ENCODE measurements at regions not wholly inside any gene's neighbourhood (a gene's known extent, or its start where the extent isn't known, plus 50 kb on each side); places are given as distances from the start of the nearest gene placed in this dataset.

- Histone ChIP-seq H3K79me1 (ENCODE audit: low read length) (no peaks in the 10 kb centered on the region), H3K23ac (ENCODE audit: low read length) (no peak overlapping the region), H3K79me2 (ENCODE audit: control insufficient read depth, insufficient read depth, low read length) (no peaks in the 10 kb centered on the region), H4K8ac (ENCODE audit: low read depth, low read length) (no peak overlapping the region), H3K4ac (ENCODE audit: low read depth, low read length) (no peak overlapping the region), H3K27ac (ENCODE audit: low read depth, low read length) (no peak overlapping the region), H3K36me3 (ENCODE audit: control insufficient read depth, insufficient read depth, low read length) (no peaks in the 10 kb centered on the region), H3K9ac (ENCODE audit: low read length) (no peak overlapping the region), H2BK15ac (replicated peaks; ENCODE audit: low read depth) (no peak overlapping the region), H4K5ac (ENCODE audit: low read length) (no peak overlapping the region), H2BK120ac (ENCODE audit: low read depth, low read length) (no peak overlapping the region), H3K18ac (ENCODE audit: low read length) (no peak overlapping the region), H2AK5ac (ENCODE audit: low read length) (no peak overlapping the region), H2BK5ac (ENCODE audit: low read length) (no peak overlapping the region), H3K4me1 (ENCODE audit: control insufficient read depth, low read depth, low read length) (peaks cover 7% of the 10 kb centered on the region), H3K27me3 (ENCODE audit: insufficient read depth, low read length, poor library complexity) (no peaks in the 10 kb centered on the region), H3K56ac (ENCODE audit: low read length) (peak overlapping the region; percentile 47), H3K4me3 (ENCODE audit: low read length) (no peak overlapping the region), H3K4me2 (ENCODE audit: low read length) (no peak overlapping the region)
- no peak for DNase-seq
- WGBS (ENCODE audit: extremely low coverage, insufficient coverage, low lambda C conversion rate) = 100% methylated on average over 2 of the region's 9 CpGs
Observed at GRCh38 chr10:10294184-10294880, 723.3 kb upstream of the CELF2 start.

- Histone ChIP-seq H3K4ac (ENCODE audit: low read depth, low read length) (no peak overlapping the region), H3K79me1 (ENCODE audit: low read length) (no peaks in the 10 kb centered on the region), H3K56ac (ENCODE audit: low read length) (peak overlapping the region; percentile 47), H3K9ac (ENCODE audit: low read length) (no peak overlapping the region), H3K4me1 (ENCODE audit: control insufficient read depth, low read depth, low read length) (peaks cover 7% of the 10 kb centered on the region), H3K27ac (ENCODE audit: low read depth, low read length) (no peak overlapping the region), H2BK120ac (ENCODE audit: low read depth, low read length) (no peak overlapping the region), H3K4me3 (ENCODE audit: low read length) (no peak overlapping the region), H3K23ac (ENCODE audit: low read length) (no peak overlapping the region), H3K27me3 (ENCODE audit: insufficient read depth, low read length, poor library complexity) (no peaks in the 10 kb centered on the region), H3K79me2 (ENCODE audit: control insufficient read depth, insufficient read depth, low read length) (no peaks in the 10 kb centered on the region), H2AK5ac (ENCODE audit: low read length) (no peak overlapping the region), H2BK5ac (ENCODE audit: low read length) (no peak overlapping the region), H4K8ac (ENCODE audit: low read depth, low read length) (no peak overlapping the region), H2BK15ac (replicated peaks; ENCODE audit: low read depth) (no peak overlapping the region), H3K36me3 (ENCODE audit: control insufficient read depth, insufficient read depth, low read length) (no peaks in the 10 kb centered on the region), H3K18ac (ENCODE audit: low read length) (no peak overlapping the region), H4K5ac (ENCODE audit: low read length) (no peak overlapping the region), H3K4me2 (ENCODE audit: low read length) (no peak overlapping the region)
- WGBS (ENCODE audit: extremely low coverage, insufficient coverage, low lambda C conversion rate) = no CpG with 5 or more reads among the region's 29 CpGs
- DNase-seq = no peak
Observed at GRCh38 chr10:10294881-10295529, 722.7 kb upstream of the CELF2 start.

GRCh38 chr10:10295537-10295936 is 722.1 kb upstream of the CELF2 start:
- WGBS (ENCODE audit: extremely low coverage, insufficient coverage, low lambda C conversion rate) = no CpG with 5 or more reads among the region's 10 CpGs
- Histone ChIP-seq H3K4ac (ENCODE audit: low read depth, low read length) (no peak overlapping the region), H4K5ac (ENCODE audit: low read length) (no peak overlapping the region), H2BK15ac (replicated peaks; ENCODE audit: low read depth) (no peak overlapping the region), H3K23ac (ENCODE audit: low read length) (no peak overlapping the region), H3K56ac (ENCODE audit: low read length) (no peak overlapping the region), H2BK5ac (ENCODE audit: low read length) (no peak overlapping the region), H3K79me1 (ENCODE audit: low read length) (no peaks in the 10 kb centered on the region), H2AK5ac (ENCODE audit: low read length) (no peak overlapping the region), H4K8ac (ENCODE audit: low read depth, low read length) (no peak overlapping the region), H3K4me3 (ENCODE audit: low read length) (no peak overlapping the region), H3K27ac (ENCODE audit: low read depth, low read length) (no peak overlapping the region), H3K4me2 (ENCODE audit: low read length) (no peak overlapping the region), H3K4me1 (ENCODE audit: control insufficient read depth, low read depth, low read length) (peaks cover 7% of the 10 kb centered on the region), H3K27me3 (ENCODE audit: insufficient read depth, low read length, poor library complexity) (no peaks in the 10 kb centered on the region), H2BK120ac (ENCODE audit: low read depth, low read length) (no peak overlapping the region), H3K9ac (ENCODE audit: low read length) (no peak overlapping the region), H3K18ac (ENCODE audit: low read length) (no peak overlapping the region), H3K79me2 (ENCODE audit: control insufficient read depth, insufficient read depth, low read length) (no peaks in the 10 kb centered on the region), H3K36me3 (ENCODE audit: control insufficient read depth, insufficient read depth, low read length) (no peaks in the 10 kb centered on the region)
- DNase-seq = no peak

- Histone ChIP-seq H3K56ac (ENCODE audit: low read length) (no peak overlapping the region), H3K4ac (ENCODE audit: low read depth, low read length) (no peak overlapping the region), H3K4me2 (ENCODE audit: low read length) (no peak overlapping the region), H2BK120ac (ENCODE audit: low read depth, low read length) (no peak overlapping the region), H3K79me2 (ENCODE audit: control insufficient read depth, insufficient read depth, low read length) (no peaks in the 10 kb centered on the region), H3K27me3 (ENCODE audit: insufficient read depth, low read length, poor library complexity) (no peaks in the 10 kb centered on the region), H3K79me1 (ENCODE audit: low read length) (no peaks in the 10 kb centered on the region), H2AK5ac (ENCODE audit: low read length) (no peak overlapping the region), H4K5ac (ENCODE audit: low read length) (no peak overlapping the region), H3K27ac (ENCODE audit: low read depth, low read length) (no peak overlapping the region), H3K9ac (ENCODE audit: low read length) (no peak overlapping the region), H2BK15ac (replicated peaks; ENCODE audit: low read depth) (no peak overlapping the region), H3K18ac (ENCODE audit: low read length) (no peak overlapping the region), H2BK5ac (ENCODE audit: low read length) (no peak overlapping the region), H3K4me1 (ENCODE audit: control insufficient read depth, low read depth, low read length) (no peaks in the 10 kb centered on the region), H3K4me3 (ENCODE audit: low read length) (no peak overlapping the region), H3K36me3 (ENCODE audit: control insufficient read depth, insufficient read depth, low read length) (no peaks in the 10 kb centered on the region), H3K23ac (ENCODE audit: low read length) (no peak overlapping the region), H4K8ac (ENCODE audit: low read depth, low read length) (no peak overlapping the region)
- no peak for DNase-seq
- no CpG with 5 or more reads among the region's 3 CpGs for WGBS (ENCODE audit: extremely low coverage, insufficient coverage, low lambda C conversion rate)
Observed at GRCh38 chr10:10302689-10303088, 715.0 kb upstream of the CELF2 start.

GRCh38 chr10:10307036-10307435 is 710.6 kb upstream of the CELF2 start:
- Histone ChIP-seq H3K9ac (ENCODE audit: low read length) (no peak overlapping the region), H3K79me2 (ENCODE audit: control insufficient read depth, insufficient read depth, low read length) (no peaks in the 10 kb centered on the region), H3K79me1 (ENCODE audit: low read length) (no peaks in the 10 kb centered on the region), H3K27me3 (ENCODE audit: insufficient read depth, low read length, poor library complexity) (no peaks in the 10 kb centered on the region), H2BK5ac (ENCODE audit: low read length) (no peak overlapping the region), H3K56ac (ENCODE audit: low read length) (no peak overlapping the region), H2AK5ac (ENCODE audit: low read length) (no peak overlapping the region), H3K23ac (ENCODE audit: low read length) (no peak overlapping the region), H4K5ac (ENCODE audit: low read length) (no peak overlapping the region), H3K36me3 (ENCODE audit: control insufficient read depth, insufficient read depth, low read length) (no peaks in the 10 kb centered on the region), H3K4me3 (ENCODE audit: low read length) (no peak overlapping the region), H3K4me1 (ENCODE audit: control insufficient read depth, low read depth, low read length) (no peaks in the 10 kb centered on the region), H3K4ac (ENCODE audit: low read depth, low read length) (no peak overlapping the region), H2BK15ac (replicated peaks; ENCODE audit: low read depth) (no peak overlapping the region), H3K4me2 (ENCODE audit: low read length) (no peak overlapping the region), H3K18ac (ENCODE audit: low read length) (no peak overlapping the region), H2BK120ac (ENCODE audit: low read depth, low read length) (no peak overlapping the region), H3K27ac (ENCODE audit: low read depth, low read length) (no peak overlapping the region), H4K8ac (ENCODE audit: low read depth, low read length) (no peak overlapping the region)
- DNase-seq = no peak
- WGBS (ENCODE audit: extremely low coverage, insufficient coverage, low lambda C conversion rate) = no CpG with 5 or more reads among the region's 5 CpGs

All from mesendoderm (in vitro differentiated cells).